HG03095 (cell line): ENCODE measurements at regions not wholly inside any gene's neighbourhood (a gene's known extent, or its start where the extent isn't known, plus 50 kb on each side); places are given as distances from the start of the nearest gene placed in this dataset.
"Not testable (repeated sequence)": the region's sequence is repeated elsewhere in the genome, so short reads cannot be mapped to it uniquely, and the experiment has no call there.

Experiments
- ATAC-seq: cut with Tn5 transposase; IDR thresholded peaks from one replicate; pipeline ENCODE4 v1.9.1; 2021; ENCODE audit warnings: moderate library complexity; ENCODE audit not compliant: unreplicated experiment

- no peak for ATAC-seq
Observed at GRCh38 chr13:80952158-80952557, 611.2 kb upstream of the SPRY2 start.

- ATAC-seq, result no peak
Observed at GRCh38 chr13:80946008-80946802, 605.3 kb upstream of the SPRY2 start.

- ATAC-seq, result no peak
Observed at GRCh38 chr13:80945328-80945727, 604.4 kb upstream of the SPRY2 start.

- no peak for ATAC-seq
Observed at GRCh38 chr13:80939581-80939980, 598.7 kb upstream of the SPRY2 start.

GRCh38 chr13:80931766-80932165 lies 590.8 kb upstream of the SPRY2 start:
- ATAC-seq, result no peak

GRCh38 chr13:80931118-80931517 lies 590.2 kb upstream of the SPRY2 start:
- no peak for ATAC-seq

- ATAC-seq, result no peak
Observed at GRCh38 chr13:80928241-80928640, 587.3 kb upstream of the SPRY2 start.

- not testable (repeated sequence) for ATAC-seq
Observed at GRCh38 chr13:80926024-80926423, 585.1 kb upstream of the SPRY2 start.

GRCh38 chr13:80924596-80924995 lies 583.7 kb upstream of the SPRY2 start:
- no peak for ATAC-seq

GRCh38 chr13:80923907-80924306 lies 583.0 kb upstream of the SPRY2 start:
- no peak for ATAC-seq

- ATAC-seq, result no peak
Observed at GRCh38 chr13:80921971-80922370, 581.0 kb upstream of the SPRY2 start.

- no peak for ATAC-seq
Observed at GRCh38 chr13:80921541-80921940, 580.6 kb upstream of the SPRY2 start.

- ATAC-seq, result no peak
Observed at GRCh38 chr13:80906860-80907259, 565.9 kb upstream of the SPRY2 start.

GRCh38 chr13:80904386-80904785 lies 563.5 kb upstream of the SPRY2 start:
- ATAC-seq, result no peak

- no peak for ATAC-seq
Observed at GRCh38 chr13:80903911-80904310, 563.0 kb upstream of the SPRY2 start.

- ATAC-seq, result no peak
Observed at GRCh38 chr13:80901530-80901929, 560.6 kb upstream of the SPRY2 start.

- ATAC-seq, result no peak
Observed at GRCh38 chr13:80901111-80901510, 560.2 kb upstream of the SPRY2 start.

GRCh38 chr13:80900561-80900960 lies 559.6 kb upstream of the SPRY2 start:
- ATAC-seq, result no peak

GRCh38 chr13:80897641-80898040 lies 556.7 kb upstream of the SPRY2 start:
- not testable (repeated sequence) for ATAC-seq

- no peak for ATAC-seq
Observed at GRCh38 chr13:80894917-80895316, 554.0 kb upstream of the SPRY2 start.

- no peak for ATAC-seq
Observed at GRCh38 chr13:80889829-80890228, 548.9 kb upstream of the SPRY2 start.

- ATAC-seq, result no peak
Observed at GRCh38 chr13:80888390-80888789, 547.5 kb upstream of the SPRY2 start.
